GM12864 (cell line): ENCODE measurements at regions not wholly inside any gene's neighbourhood (a gene's known extent, or its start where the extent isn't known, plus 50 kb on each side); places are given as distances from the start of the nearest gene placed in this dataset.
"Not testable (repeated sequence)": the region's sequence is repeated elsewhere in the genome, so short reads cannot be mapped to it uniquely, and the experiment has no call there.

Experiments used
- DNase-seq: peaks from one replicate; pipeline ENCODE4 v3.0.0-alpha.2; 2011; ENCODE audit warnings: low read depth
- H3K4me3 ChIP-seq: 2 replicates; pipeline ENCODE4 v1.5.1; 2011; ENCODE audit warnings: mild to moderate bottlenecking, low read depth, low read length, control low read depth
- CTCF ChIP-seq: IDR thresholded peaks from 2 replicates; pipeline ENCODE4 v1.5.1; 2011; ENCODE audit warnings: low read depth, mild to moderate bottlenecking, moderate library complexity, low read length, control low read depth, inconsistent platforms; ENCODE audit errors: missing control alignments

- no peak for TF ChIP-seq CTCF
- H3K4me3 ChIP-seq = no peak overlapping the region
- no peak for DNase-seq
Observed at GRCh38 chr2:139457873-139458272, 677.7 kb upstream of the NXPH2 start.

GRCh38 chr2:139454251-139454650, 674.1 kb upstream of the NXPH2 start:
- H3K4me3 ChIP-seq = no peak overlapping the region
- TF ChIP-seq CTCF = no peak
- DNase-seq = no peak

GRCh38 chr2:139439100-139439499, 658.9 kb upstream of the NXPH2 start:
- DNase-seq = no peak
- H3K4me3 ChIP-seq = no peak overlapping the region
- no peak for TF ChIP-seq CTCF

GRCh38 chr2:139438478-139438877, 658.3 kb upstream of the NXPH2 start:
- no peak for DNase-seq
- no peak for TF ChIP-seq CTCF

GRCh38 chr2:139427164-139427563, 647.0 kb upstream of the NXPH2 start:
- no peak for DNase-seq
- no peak for TF ChIP-seq CTCF
- no peak overlapping the region for H3K4me3 ChIP-seq

More at GRCh38 chr2:139438478-139438877, 658.3 kb upstream of the NXPH2 start:
- no peak overlapping the region for H3K4me3 ChIP-seq

GRCh38 chr2:139424101-139424500, 643.9 kb upstream of the NXPH2 start:
- H3K4me3 ChIP-seq = no peak overlapping the region
- TF ChIP-seq CTCF = no peak
- DNase-seq = no peak

GRCh38 chr2:139411236-139411635, 631.0 kb upstream of the NXPH2 start:
- no peak overlapping the region for H3K4me3 ChIP-seq
- DNase-seq = no peak
- TF ChIP-seq CTCF = no peak

GRCh38 chr2:139410833-139411174, 630.6 kb upstream of the NXPH2 start:
- DNase-seq = not testable (repeated sequence)

GRCh38 chr2:139410147-139410832, 630.1 kb upstream of the NXPH2 start:
- H3K4me3 ChIP-seq, DNase-seq: not testable (repeated sequence)

More at GRCh38 chr2:139410833-139411174, 630.6 kb upstream of the NXPH2 start:
- H3K4me3 ChIP-seq = not testable (repeated sequence)
